Suprapubic skin (tissue), 4 donors: ENCODE measurements at regions not wholly inside any gene's neighbourhood (a gene's known extent, or its start where the extent isn't known, plus 50 kb on each side); places are given as distances from the start of the nearest gene placed in this dataset.

ENCODE experiments used
- EP300 ChIP-seq: sonication (generic); formaldehyde crosslinking; IDR thresholded peaks from one replicate; pipeline ENCODE4 v1.6.1; 2017; ENCODE audit warnings: antibody characterized with exemption
- POLR2AphosphoS5 ChIP-seq, 3 donors: sonication (generic); formaldehyde crosslinking; IDR thresholded peaks; one replicate each; pipeline ENCODE4 v1.6.1; 2017; ENCODE audit warnings: antibody characterized with exemption in 3 of 3
- TF ChIP-seq, protein P1 (sequence below), 2 donors: fragments of 200-600 bp in 1 of 2; fragments of 450-650 bp in 1 of 2; sonication (generic) in 1 of 2; IDR thresholded peaks; one replicate each; pipeline ENCODE4 v1.5.1; 2016 to 2019; ENCODE audit warnings: antibody characterized with exemption in 2 of 2, mild to moderate bottlenecking in 1 of 2, moderate library complexity in 1 of 2

DNA sequence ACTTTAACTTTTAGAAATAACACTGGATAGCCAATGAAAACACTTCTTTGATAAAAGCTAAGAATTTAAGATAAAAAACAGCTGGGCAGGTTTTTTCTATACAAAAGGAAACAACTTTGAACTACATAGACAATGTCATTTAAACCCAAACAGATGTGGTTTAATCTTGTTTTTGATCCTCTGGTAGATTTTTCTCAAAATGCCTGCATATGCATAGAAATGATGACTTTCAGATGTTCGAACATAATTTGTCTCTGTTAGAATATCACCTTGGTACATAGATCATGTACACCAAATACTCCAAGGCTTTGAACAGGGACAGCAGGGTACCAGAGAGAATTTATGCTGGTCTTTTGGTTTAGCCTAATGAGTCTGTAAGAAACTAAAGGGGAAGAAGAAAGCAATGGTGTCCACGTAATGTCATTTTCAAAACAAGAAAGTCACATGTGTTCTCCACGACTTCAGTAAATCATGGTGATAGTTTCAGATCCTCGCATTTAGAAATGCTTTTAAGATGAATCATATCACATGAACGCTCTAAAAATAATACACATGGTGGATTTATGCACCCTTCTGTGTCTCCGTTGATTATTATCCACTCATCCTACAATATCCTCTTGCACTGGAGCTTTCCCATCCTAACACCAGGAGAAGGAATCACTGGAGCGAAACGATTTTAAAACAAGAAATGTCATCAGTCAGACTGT, 160.1 kb upstream of the PDZRN3 start:
- TF ChIP-seq POLR2AphosphoS5 (IDR thresholded peaks at IDR 0.05) (no peak), EP300 (no peak)
- TF ChIP-seq, protein P1, sequence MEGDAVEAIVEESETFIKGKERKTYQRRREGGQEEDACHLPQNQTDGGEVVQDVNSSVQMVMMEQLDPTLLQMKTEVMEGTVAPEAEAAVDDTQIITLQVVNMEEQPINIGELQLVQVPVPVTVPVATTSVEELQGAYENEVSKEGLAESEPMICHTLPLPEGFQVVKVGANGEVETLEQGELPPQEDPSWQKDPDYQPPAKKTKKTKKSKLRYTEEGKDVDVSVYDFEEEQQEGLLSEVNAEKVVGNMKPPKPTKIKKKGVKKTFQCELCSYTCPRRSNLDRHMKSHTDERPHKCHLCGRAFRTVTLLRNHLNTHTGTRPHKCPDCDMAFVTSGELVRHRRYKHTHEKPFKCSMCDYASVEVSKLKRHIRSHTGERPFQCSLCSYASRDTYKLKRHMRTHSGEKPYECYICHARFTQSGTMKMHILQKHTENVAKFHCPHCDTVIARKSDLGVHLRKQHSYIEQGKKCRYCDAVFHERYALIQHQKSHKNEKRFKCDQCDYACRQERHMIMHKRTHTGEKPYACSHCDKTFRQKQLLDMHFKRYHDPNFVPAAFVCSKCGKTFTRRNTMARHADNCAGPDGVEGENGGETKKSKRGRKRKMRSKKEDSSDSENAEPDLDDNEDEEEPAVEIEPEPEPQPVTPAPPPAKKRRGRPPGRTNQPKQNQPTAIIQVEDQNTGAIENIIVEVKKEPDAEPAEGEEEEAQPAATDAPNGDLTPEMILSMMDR (IDR thresholded peaks at IDR 0.05): no peak
